Activated CD8-positive, alpha-beta memory T cell treated with anti-CD3 and anti-CD28 coated beads, Interleukin-2, amount 10 ng/mL, durations not matched to agents 7 days and 5 days (primary cell): ENCODE measurements at regions not wholly inside any gene's neighbourhood (a gene's known extent, or its start where the extent isn't known, plus 50 kb on each side); places are given as distances from the start of the nearest gene placed in this dataset.
"Not testable (repeated sequence)": the region's sequence is repeated elsewhere in the genome, so short reads cannot be mapped to it uniquely, and the experiment has no call there.

Source experiments
- ATAC-seq: fragments of 150-1000 bp; cut with Tn5 transposase; one replicate; pipeline ENCODE4 v1.10.0; 2021; ENCODE audit warnings: moderate library complexity
- CTCF ChIA-PET: fragments of 350-600 bp; sonication (Branson Sonifier 250); formaldehyde crosslinking; loops from one replicate; lab custom pipeline; 2021; ENCODE audit warnings: antibody characterized with exemption; lab: Charles Lee
- DNase-seq: peaks from one replicate; pipeline ENCODE4 v3.0.0-alpha.2; 2020
- H3K27ac Mint-ChIP-seq: one replicate; pipeline ENCODE4 v1.8.0; 2021; ENCODE audit warnings: mild to moderate bottlenecking, mixed read lengths
- H3K27me3 Mint-ChIP-seq: one replicate; pipeline ENCODE4 v1.8.0; 2021; ENCODE audit warnings: mixed read lengths
- H3K36me3 Mint-ChIP-seq: one replicate; pipeline ENCODE4 v1.8.0; 2021; ENCODE audit warnings: mild to moderate bottlenecking, mixed read lengths
- H3K4me1 Mint-ChIP-seq: one replicate; pipeline ENCODE4 v1.8.0; 2021; ENCODE audit warnings: mixed read lengths
- H3K4me3 Mint-ChIP-seq: one replicate; pipeline ENCODE4 v1.8.0; 2021; ENCODE audit warnings: mild to moderate bottlenecking, moderate library complexity, mixed read lengths
- H3K9me3 Mint-ChIP-seq: one replicate; pipeline ENCODE4 v1.8.0; 2022; ENCODE audit warnings: low read depth, mixed read lengths

DNA sequence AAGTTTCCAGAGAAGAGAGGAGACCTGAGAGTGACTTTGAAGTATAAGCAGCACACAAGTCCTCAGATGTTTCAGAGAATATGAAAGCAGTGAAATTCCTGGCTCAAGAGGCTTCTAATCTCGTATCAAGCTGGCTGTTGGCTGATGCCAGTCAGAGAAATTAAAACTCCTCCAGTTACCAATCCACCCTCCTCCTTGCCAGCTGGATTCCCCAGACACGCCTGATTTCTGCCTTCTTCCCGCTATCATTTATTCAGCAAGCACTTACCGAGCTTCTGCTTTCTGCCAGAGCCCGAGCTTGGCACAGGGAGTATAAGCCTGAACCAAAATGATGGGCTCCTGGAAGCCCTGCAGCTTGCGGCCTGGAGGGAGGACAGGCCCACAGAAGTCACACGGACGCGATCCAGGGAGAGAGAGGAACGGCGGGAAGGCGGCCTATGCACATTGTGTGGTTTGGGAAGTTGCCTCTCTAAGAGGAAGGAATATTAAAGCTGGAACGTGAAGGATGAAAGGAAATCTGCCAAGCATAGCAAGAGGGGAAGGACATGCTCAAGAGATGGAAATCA is 102.4 kb upstream of the TBL1X start:
- Mint-ChIP-seq H3K27me3 (no peaks in the 10 kb centered on the region), H3K4me3 (no peak overlapping the region), H3K4me1 (peaks cover 1% of the 10 kb centered on the region), H3K9me3 (no peaks in the 10 kb centered on the region), H3K36me3 (peaks cover 2% of the 10 kb centered on the region), H3K27ac (no peak overlapping the region)
- CTCF ChIA-PET, result no interaction called here
- ATAC-seq (no peak), DNase-seq (no peak)

DNA sequence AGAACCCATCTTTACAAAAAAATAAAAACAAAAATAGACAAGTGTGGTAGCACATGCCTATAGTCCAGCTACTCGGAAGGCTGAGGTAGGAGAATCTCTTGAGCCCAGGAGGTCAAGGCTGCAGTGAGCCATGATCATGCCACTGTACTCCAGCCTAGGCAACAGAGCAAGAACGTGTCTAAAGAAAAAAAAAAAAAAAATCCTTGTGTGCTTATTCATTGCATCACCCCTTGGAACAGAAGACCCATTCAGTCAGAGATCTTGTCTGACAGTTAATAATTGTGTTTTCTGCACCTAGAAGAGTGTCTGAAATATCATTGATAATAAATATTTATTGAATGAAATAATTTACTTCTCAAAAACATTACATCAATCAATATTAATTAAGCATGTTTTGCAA is 97.4 kb upstream of the TBL1X start:
- no peak for DNase-seq
- Mint-ChIP-seq H3K27me3 (no peaks in the 10 kb centered on the region), H3K9me3 (no peaks in the 10 kb centered on the region), H3K36me3 (peaks cover 2% of the 10 kb centered on the region), H3K4me1 (peaks cover 16% of the 10 kb centered on the region), H3K4me3 (no peak overlapping the region), H3K27ac (no peak overlapping the region)
- no peak for ATAC-seq
- CTCF ChIA-PET, result no interaction called here

DNA sequence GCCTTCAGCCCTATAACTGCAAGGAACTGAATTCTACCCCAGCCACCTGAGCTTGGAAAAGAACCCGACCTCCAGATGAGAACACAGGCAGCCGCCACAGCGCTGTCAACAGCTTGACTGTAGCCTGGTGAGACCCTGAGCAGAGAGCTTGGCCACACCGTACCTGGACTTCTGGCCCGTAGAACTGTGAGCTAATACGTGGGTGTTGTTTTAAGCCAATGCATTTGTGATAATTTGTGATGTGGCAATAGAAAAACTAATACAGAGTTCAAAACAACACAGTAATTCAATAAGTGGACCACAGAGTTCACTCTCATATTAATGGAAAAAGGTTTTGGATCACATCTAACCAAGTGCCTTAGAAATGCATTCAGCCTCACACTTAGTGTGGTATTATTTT is 96.6 kb upstream of the TBL1X start:
- Mint-ChIP-seq H3K27ac (no peak overlapping the region), H3K4me3 (no peak overlapping the region), H3K27me3 (peaks cover 2% of the 10 kb centered on the region), H3K4me1 (peaks cover 16% of the 10 kb centered on the region), H3K9me3 (no peaks in the 10 kb centered on the region), H3K36me3 (no peaks in the 10 kb centered on the region)
- DNase-seq (no peak), ATAC-seq (no peak)
- CTCF ChIA-PET, result interaction anchor here (1.2 kb wide), 1 partner anchor 12 kb away, joined by 3 read pairs; no protein-coding TSS in a partner anchor

DNA sequence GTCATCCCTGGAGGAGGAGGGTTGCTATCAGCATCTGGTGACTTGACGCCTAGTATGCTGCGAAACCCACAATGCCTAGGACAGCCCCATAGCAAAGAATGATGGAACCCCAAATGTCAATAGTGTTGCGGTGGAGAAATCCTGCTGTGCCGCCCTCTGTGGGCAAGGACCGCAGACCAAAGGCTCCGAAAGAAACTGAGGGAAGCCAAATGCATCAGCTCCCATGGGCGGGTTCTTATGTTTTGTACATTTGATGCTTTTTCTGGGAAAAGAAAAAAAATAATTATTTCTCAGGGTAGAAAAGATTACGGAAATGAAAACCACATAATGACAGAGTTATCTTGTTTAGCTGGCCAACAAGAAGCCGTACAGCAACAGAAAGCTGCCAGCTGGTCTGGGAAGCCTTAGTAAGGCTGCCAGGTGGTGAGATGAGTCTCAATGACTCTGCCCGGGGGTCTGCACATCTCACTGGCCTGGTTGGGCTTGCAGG is 95.0 kb upstream of the TBL1X start:
- CTCF ChIA-PET, result interaction anchor here (1.0 kb wide), 1 partner anchor 25 kb away, joined by 3 read pairs; no protein-coding TSS in a partner anchor

DNA sequence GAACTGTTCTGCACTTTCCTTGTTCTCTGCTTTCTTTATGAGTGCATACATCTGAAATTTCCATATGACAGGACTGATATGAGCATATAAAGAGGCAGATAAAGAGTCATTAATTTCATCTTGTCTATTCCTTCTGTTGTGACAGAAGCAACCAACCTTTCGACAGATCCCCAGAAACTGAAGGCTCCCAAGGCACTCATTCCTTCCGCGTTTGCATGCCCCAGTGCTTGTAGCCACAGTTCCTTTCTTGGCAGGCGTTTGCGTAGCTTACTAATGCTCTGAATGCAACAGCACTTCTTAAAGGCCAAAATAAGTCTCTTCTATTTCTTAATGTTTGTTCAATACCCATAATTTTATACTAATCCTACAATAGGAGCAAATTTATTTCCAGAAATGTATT is 94.0 kb upstream of the TBL1X start:
- H3K36me3 Mint-ChIP-seq, result peaks cover 1% of the 10 kb centered on the region
- CTCF ChIA-PET, result no interaction called here
- no peak overlapping the region for H3K27ac Mint-ChIP-seq
- H3K9me3 Mint-ChIP-seq, result no peaks in the 10 kb centered on the region
- H3K4me3 Mint-ChIP-seq, result no peak overlapping the region
- ATAC-seq (no peak), DNase-seq (no peak)
- H3K4me1 Mint-ChIP-seq, result peaks cover 16% of the 10 kb centered on the region
- H3K27me3 Mint-ChIP-seq, result peaks cover 5% of the 10 kb centered on the region

More for the DNA sequence above, 95.0 kb upstream of the TBL1X start:
- H3K27me3 Mint-ChIP-seq, result peaks cover 3% of the 10 kb centered on the region
- peak overlapping the region; percentile 76 for H3K27ac Mint-ChIP-seq
- H3K36me3 Mint-ChIP-seq, result no peaks in the 10 kb centered on the region
- ATAC-seq (peak; percentile 49), DNase-seq (peak; percentile 52)
- no peaks in the 10 kb centered on the region for H3K9me3 Mint-ChIP-seq
- no peak overlapping the region for H3K4me3 Mint-ChIP-seq
- peaks cover 16% of the 10 kb centered on the region for H3K4me1 Mint-ChIP-seq

DNA sequence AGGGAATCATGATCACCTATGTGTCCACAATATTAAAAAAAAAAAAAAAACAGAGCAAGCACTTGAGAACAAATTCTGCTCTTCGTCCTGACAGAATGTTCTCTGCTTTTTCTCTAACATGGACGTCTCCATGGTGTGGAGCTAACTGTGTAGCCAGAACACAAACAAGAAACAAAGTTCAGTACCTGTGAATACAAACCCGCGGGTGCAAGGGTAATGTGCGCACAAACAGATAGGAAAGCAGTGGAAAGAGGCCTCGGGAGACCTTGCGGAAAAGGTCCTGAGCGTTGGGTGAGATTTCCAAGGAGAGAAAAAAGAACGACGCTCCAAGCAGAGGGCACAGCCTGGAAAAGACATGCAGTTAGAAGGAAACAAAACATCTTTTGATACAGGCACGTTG is 92.0 kb upstream of the TBL1X start:
- no peak overlapping the region for H3K4me3 Mint-ChIP-seq
- H3K27me3 Mint-ChIP-seq, result peaks cover 5% of the 10 kb centered on the region
- H3K36me3 Mint-ChIP-seq, result peaks cover 1% of the 10 kb centered on the region
- CTCF ChIA-PET, result no interaction called here
- peaks cover 16% of the 10 kb centered on the region for H3K4me1 Mint-ChIP-seq
- no peaks in the 10 kb centered on the region for H3K9me3 Mint-ChIP-seq
- DNase-seq (no peak), ATAC-seq (no peak)
- no peak overlapping the region for H3K27ac Mint-ChIP-seq

DNA sequence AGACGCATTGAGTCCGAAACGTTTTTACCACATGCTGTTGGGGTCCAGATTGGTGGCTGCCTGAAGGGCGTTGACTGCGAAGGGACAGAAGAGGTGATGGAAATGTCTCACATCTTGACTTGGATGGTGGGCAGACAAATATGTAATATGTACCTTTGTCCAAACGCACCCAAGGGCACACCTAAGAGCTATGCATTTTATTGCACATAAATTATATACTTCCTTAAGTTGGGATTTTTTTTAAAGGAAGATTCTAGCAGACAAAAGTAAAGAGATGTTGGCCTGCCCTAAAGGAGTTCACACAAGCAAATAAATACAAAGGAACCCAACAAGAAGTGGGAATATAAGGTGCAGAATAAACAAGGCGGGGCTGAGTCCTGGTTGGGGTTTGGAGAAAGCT is 91.1 kb upstream of the TBL1X start:
- peaks cover 20% of the 10 kb centered on the region for H3K4me1 Mint-ChIP-seq
- H3K27ac Mint-ChIP-seq, result no peak overlapping the region
- H3K4me3 Mint-ChIP-seq, result no peak overlapping the region
- CTCF ChIA-PET, result no interaction called here
- peaks cover 5% of the 10 kb centered on the region for H3K36me3 Mint-ChIP-seq
- H3K9me3 Mint-ChIP-seq, result no peaks in the 10 kb centered on the region
- DNase-seq, result no peak
- ATAC-seq, result no peak
- peaks cover 5% of the 10 kb centered on the region for H3K27me3 Mint-ChIP-seq

DNA sequence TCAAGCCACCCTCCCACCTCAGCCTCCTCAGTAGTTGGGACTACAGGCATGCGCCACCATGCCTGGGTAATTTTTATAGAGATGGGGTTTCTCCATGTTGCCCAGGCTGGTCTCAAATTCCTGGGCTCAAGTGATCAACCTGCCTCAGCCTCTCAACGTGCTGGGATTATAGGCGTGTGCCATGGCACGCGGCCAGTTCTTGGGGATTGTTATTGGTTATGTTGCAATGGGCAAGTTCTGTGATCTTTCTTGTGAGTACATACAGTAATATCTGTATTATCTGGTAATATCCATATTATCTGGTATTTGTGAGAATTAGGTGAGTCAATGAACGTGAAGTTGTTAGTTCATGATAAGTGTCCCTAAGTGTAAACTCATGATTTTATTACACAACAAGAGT is 90.3 kb upstream of the TBL1X start:
- Mint-ChIP-seq H3K4me3 (no peak overlapping the region), H3K4me1 (peaks cover 24% of the 10 kb centered on the region), H3K36me3 (peaks cover 5% of the 10 kb centered on the region), H3K9me3 (no peaks in the 10 kb centered on the region), H3K27me3 (peaks cover 5% of the 10 kb centered on the region), H3K27ac (no peak overlapping the region)
- no peak for ATAC-seq
- DNase-seq, result no peak
- CTCF ChIA-PET, result no interaction called here

DNA sequence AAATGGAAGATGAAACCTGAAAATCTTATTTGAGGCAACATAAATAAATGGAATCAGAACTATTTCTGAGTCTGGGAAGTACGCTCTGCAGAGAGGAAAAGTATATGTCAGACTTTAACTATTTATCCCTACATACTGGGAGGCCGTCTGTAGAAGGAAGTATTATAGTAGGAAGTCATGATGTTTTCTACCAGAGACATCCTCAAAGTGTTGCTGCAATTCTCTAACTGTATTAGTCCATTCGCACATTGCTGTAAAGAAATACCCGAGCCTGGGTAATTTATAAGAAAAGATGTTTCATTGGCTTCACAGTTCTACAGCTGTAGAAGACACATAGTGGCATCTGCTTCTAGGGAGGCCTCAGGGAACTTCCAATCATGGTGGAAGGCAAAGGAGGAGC is 88.7 kb upstream of the TBL1X start:
- CTCF ChIA-PET, result interaction anchor here (1.2 kb wide), 1 partner anchor 23 kb away, joined by 3 read pairs; no protein-coding TSS in a partner anchor
- DNase-seq, result no peak
- Mint-ChIP-seq H3K27ac (no peak overlapping the region), H3K4me3 (no peak overlapping the region), H3K9me3 (no peaks in the 10 kb centered on the region), H3K4me1 (peaks cover 26% of the 10 kb centered on the region), H3K36me3 (peaks cover 5% of the 10 kb centered on the region), H3K27me3 (peaks cover 5% of the 10 kb centered on the region)
- no peak for ATAC-seq

DNA sequence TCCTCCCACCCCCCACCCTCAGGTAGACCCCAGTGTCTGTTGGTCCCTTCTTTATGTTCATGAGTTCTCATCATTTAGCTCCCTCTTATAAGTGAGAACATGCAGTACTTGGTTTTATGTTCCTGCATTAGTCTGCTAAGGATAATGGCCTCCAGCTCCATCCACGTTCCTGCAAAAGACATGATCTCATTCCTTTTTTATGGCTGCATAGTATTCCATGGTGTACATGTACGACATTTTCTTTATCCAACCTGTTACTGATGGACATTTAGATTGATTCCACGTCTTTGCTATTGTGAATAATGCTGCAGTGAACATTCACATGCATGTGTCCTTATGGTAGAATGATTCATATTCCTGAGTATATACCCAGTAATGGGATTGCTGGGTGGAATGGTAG is 87.6 kb upstream of the TBL1X start:
- H3K36me3 Mint-ChIP-seq, H3K27ac Mint-ChIP-seq, H3K27me3 Mint-ChIP-seq, CTCF ChIA-PET, H3K4me3 Mint-ChIP-seq, ATAC-seq, H3K9me3 Mint-ChIP-seq, DNase-seq: not testable (repeated sequence)
- H3K4me1 Mint-ChIP-seq, result peaks cover 27% of the 10 kb centered on the region

DNA sequence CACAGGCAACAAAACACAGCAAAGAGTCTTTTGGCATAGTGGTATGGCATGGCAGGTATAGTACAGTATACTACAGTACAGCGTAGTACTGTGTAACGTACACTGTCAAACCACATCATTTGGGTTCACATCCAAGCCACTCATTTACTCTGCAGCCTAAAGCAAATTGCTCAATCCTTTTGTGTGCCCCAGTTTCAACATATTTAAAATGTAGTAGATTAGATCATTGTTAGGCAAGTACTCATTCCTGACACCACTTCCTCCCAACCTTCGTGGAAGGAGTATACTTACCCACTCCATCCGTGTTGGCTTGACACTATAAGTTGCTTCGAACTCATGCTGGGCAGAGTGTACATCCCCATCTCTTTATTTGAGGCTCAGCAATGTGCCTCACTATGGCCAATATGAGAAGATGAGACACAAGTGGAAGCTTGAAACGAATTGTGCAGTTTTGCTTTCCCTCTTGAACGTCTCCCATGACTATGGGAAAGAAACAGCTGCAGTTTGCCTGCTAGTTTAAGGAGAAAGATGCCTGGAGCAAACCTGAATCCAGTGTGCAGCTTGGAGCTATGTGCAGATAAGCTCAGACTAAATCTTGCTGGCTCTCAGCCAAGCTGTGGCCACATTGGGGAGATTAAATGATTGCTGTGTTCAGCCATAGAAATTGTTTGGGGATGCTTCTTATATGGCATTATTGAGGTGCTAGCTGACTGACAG is 85.7 kb upstream of the TBL1X start:
- Mint-ChIP-seq H3K4me1 (peaks cover 46% of the 10 kb centered on the region), H3K4me3 (no peak overlapping the region), H3K27ac (peak overlapping the region; percentile 29), H3K36me3 (peaks cover 5% of the 10 kb centered on the region), H3K27me3 (peaks cover 2% of the 10 kb centered on the region), H3K9me3 (no peaks in the 10 kb centered on the region)
- CTCF ChIA-PET, result interaction anchor here (0.8 to 2.3 kb wide), 2 partner anchors 26 to 39 kb away, joined by 5 to 7 read pairs; no protein-coding TSS in a partner anchor
- peak; percentile 40 for DNase-seq
- ATAC-seq, result no peak

DNA sequence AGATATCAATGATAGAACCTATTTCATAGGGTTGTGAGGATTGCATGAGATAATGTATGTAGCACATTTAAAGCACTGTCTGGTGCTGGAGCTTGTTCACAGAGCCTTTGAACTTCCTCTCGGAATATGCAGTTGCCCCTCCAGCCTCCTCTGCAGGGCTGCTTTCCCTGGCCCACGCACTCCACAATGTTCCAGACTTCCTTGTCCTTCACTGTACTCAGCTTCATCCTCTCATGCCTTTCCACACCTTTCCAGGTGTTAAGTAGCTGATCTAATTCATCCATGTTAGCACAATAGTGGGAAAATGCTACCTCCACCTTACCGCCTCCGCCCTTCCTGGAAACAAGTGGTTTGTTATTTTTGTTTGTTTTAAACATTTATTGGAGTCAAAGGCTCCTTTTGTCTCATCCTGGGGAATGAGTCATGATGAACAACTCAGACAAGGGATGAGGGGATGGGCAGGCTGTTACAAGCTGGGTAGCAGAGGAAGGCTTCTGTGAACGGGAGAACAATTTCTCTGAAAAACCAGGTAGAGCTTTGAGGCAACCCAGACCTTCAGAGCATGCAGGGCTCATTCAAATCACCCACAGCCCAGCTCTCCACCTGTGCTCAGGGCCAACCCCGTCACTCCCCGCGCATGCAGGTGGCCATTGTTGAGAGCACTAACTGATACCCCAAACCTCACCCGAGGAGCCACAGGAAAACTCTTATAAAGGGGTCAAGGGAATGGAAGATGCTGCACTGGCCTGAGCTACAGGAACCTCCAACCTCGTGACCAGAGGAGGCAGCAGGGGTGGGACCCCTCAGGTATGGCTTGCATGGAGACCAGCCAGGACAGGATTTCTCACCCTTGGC is 84.9 kb upstream of the TBL1X start:
- no peak overlapping the region for H3K4me3 Mint-ChIP-seq
- CTCF ChIA-PET, result interaction anchor here (0.8 to 2.3 kb wide), 2 partner anchors 27 to 40 kb away, joined by 5 to 7 read pairs; no protein-coding TSS in a partner anchor
- DNase-seq, result peak; percentile 41

DNA sequence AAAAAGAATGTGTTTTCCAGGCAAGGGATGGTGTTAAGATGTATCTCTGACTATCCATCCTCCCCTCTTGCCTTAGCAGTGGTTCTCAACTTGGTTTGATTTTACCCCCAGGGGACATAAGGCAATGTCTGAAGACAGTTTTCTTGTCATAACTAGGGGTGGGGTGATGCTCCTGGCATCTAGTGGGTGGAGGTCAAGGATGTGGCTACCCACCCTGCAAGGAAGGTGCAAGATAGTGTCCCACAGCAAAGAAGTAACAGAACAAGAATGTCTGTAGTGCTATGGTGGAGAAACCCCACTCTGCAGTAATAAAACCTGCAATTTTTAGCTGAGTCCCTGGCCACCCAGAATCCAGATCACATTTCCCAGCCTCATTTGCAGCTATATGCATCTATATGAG is 81.2 kb upstream of the TBL1X start:
- Mint-ChIP-seq H3K36me3 (peaks cover 1% of the 10 kb centered on the region), H3K4me1 (peaks cover 47% of the 10 kb centered on the region), H3K9me3 (no peaks in the 10 kb centered on the region), H3K27me3 (peaks cover 2% of the 10 kb centered on the region), H3K27ac (peak overlapping the region; percentile 11), H3K4me3 (no peak overlapping the region)
- CTCF ChIA-PET, result interaction anchor here (1.9 kb wide), 1 partner anchor 31 kb away, joined by 5 read pairs; no protein-coding TSS in a partner anchor
- DNase-seq, result peak; percentile 55
- peak; percentile 34 for ATAC-seq

More for the DNA sequence above, 84.9 kb upstream of the TBL1X start:
- H3K27me3 Mint-ChIP-seq, result peaks cover 2% of the 10 kb centered on the region
- peaks cover 50% of the 10 kb centered on the region for H3K4me1 Mint-ChIP-seq
- peak; percentile 73 for ATAC-seq
- no peaks in the 10 kb centered on the region for H3K9me3 Mint-ChIP-seq
- H3K36me3 Mint-ChIP-seq, result peaks cover 5% of the 10 kb centered on the region
- peak overlapping the region; percentile 72 for H3K27ac Mint-ChIP-seq
